GM18517 (cell line): ENCODE measurements at regions not wholly inside any gene's neighbourhood (a gene's known extent, or its start where the extent isn't known, plus 50 kb on each side); places are given as distances from the start of the nearest gene placed in this dataset.
A peak's percentile ranks its signal among the peaks of the same experiment; 100 is the strongest.
"Not testable (repeated sequence)": the region's sequence is repeated elsewhere in the genome, so short reads cannot be mapped to it uniquely, and the experiment has no call there.

Experiments
- ATAC-seq: cut with Tn5 transposase; IDR thresholded peaks from one replicate; pipeline ENCODE4 v1.9.1; 2021; ENCODE audit warnings: mild to moderate bottlenecking, moderate library complexity; ENCODE audit not compliant: unreplicated experiment

DNA sequence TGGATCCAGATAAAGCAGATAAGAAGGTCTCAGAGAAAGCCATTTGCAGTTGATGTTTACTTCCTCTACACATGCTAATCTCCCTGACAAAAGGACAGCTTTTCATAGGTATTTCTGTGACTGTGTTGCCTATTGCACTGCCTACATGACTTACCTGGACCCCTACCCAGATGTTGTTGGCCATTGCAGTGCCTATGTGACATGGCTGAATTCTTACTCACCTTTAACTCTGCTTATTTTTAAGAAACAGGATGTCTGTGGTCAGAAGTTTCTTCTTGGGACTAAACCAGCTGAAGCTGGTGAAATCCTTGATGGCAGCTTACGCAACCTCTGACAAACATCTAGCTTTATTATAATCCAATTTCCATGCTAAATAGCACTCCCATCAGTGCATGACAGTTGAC, 50.7 kb downstream of the PPIAL4D start:
- not testable (repeated sequence) for ATAC-seq

DNA sequence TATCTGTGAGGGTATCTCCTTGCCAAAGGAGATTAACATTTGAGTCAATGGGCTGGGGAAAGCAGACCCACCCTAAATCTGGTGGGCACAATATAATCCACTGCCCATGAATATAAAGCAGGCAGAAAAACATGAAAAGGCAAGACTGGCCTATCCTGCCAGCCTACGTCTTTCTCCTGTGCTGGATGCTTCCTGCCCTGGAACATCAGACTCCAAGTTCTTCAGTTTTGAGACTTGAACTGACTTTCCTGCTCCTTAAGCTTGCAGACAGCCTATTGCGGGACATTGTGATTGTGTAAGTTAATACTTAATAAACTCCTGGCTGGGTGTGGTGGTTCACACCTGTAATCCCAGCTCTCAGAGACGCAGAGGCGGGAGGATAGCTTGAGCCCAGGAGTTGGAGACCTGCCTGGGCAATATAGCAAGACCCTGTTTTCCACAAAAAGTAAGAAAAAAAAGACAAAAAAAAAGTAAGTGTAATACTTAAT, 52.4 kb downstream of the PPIAL4D start:
- not testable (repeated sequence) for ATAC-seq

DNA sequence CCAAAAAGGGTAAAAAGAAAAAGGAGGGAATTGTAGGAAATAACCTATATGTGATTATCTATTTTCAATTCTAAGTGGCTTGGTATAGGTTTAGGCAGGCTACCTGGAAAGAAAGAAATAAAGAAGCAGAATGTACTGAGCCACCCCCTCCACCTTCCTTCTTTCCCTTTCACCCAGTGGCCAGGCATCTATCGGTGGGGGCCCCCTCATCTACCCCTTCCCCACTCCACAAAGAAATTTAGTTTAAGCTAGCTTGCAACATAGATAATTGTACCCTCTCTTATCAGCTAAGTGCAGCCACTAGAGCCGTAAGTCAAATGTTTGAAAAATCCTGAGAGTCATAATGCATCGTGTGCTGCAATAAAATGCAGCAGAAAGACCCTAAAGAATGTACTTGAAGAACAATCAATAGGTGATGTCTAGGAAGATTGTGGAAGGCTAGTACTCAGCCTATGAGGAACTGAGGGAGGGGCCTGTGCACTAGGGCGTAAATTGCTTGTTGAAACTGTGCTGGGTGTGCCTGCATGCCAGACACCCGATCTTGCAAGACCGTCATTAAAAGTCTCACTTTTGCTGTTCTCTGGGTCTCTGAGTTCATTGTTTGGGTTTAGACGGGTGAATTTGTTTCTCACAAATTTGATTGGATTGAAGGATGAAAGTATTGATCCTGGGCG, 53.0 kb downstream of the PPIAL4D start:
- not testable (repeated sequence) for ATAC-seq

DNA sequence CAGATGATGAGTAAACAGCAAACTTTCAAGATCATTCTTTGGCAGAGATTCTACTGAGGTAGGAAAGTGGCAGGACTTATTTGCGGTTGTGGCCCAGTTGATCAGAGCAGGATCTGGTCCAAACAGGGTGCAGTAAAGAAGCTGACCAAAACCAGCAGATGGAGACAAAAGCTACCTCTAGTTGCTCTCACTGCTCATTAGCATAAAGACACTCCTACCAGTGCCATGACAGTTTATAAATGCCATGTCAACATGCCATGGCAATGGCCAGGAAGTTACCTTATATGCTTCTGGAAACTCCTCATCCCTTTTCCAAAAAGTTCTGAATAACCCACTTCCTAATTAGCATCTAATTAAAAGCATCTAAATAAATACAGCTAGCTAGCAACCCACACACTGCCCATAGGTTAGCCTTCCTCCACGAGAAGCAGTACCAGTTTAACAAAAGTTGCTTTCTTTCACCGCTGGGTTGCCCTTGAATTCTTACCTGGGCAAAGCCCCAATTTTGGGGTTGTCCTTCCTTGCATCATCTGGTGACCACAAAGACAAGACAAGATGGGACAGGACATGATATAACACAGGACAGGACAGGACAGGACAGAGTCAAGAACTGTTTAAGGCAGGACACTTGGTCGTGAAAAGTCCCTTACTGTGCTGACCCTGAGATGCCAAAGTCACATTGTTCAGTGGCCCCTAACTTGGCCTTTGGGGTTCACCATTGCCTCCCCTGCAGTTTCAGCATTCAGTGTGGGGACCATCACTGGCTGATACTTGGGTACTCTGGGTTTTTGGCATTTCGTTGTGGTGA, 59.2 kb downstream of the PPIAL4D start:
- ATAC-seq = peak; percentile 57

DNA sequence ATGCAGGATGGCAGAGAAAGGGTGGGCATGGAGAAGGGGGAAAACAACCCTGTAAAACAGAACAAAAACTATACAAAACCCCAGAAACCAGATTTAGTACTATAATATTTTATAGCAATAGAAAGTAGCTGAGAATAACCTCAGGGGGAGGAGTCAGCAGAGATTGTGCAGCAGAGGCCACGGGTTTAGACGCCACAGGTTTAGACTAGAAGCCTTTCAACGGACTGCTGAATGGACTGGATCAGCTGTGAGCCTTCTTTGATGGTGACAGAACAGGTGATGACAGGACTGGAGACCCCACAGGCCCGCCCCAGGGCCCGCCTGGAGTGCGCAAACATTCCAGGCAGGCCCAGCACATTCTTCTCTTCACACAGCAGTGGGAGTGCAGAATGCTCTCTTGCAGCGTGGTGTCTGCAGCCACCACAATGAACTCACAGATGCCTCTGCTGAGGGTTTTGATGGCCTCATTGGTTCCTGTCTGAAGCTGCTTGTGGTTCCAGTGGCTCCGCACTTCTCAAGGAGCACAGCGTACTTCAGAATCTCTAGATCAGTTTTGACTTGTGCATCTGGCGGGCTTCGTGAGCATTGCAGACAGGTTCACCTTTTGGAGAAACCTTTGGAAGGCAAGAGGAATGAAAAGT, 65.6 kb downstream of the PPIAL4D start:
- not testable (repeated sequence) for ATAC-seq

DNA sequence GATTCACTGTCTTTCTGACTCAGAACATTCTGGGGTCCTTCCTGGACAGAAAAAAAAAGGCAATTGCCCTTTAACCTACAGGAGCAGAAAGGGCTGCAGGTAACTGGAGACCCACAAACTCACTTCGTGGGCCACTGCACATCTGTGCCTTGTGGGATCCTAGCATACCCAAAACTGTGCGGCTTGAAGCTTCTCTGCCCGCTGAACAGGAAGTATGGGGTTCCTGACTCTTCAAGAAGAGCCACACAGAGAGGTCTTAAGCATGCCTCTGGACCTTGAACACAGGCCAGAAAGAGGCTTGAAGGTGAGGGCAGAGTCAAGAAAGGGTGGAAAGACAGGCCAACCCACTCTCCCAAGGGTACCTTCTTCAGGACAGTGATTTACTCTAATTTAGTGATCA, 67.6 kb downstream of the PPIAL4D start:
- not testable (repeated sequence) for ATAC-seq

DNA sequence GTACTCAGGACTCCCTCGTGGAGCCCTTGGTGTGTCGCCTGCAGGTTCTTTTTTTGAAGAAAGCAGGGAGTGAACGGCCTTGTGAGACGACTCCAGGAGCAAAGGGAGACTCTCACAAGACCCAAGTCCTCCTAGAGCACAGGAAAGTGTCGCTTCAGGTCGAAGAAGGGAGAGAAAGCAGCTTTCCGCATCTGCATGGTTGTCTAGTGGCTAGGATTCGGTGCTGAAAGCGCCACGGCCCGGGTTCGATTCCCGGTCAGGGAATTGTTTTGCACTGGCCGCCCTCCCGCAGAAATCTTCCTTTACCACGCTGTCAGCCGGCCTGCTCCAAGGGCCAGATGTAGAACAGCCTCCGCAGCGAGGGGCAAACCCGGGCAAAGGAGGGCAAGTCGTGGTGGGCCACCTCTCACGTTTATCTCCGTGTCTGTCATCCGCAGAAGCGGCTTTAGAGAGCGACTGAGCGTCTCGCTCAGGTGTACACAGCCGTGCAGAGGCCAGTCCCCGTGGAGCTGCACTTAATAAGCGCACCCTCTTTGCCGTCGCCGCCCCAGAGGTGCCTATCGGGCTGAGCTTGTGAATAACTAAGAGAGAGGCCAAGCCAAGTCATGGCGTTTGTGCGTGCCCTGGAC, 72.6 kb downstream of the FAM72D start:
- not testable (repeated sequence) for ATAC-seq

DNA sequence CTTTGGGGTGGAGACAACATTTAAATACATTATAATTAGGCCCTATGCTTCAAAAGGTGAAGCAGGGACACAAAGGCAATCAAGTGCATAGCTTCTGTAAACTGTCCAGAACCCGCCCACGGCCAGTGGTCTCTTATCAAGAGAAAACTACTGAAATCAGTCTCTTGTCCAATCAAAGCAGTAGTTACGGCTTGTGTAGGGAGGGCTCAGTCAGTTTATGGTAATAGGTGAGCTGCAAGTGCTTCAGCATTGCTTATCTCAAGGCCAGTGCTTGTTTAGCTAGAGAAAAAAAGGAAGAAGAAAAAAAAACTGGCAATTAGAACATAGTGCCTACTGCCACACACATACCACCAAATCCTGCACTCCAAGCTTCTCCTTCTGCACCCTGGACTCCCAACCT, 68.6 kb downstream of the FAM72D start:
- not testable (repeated sequence) for ATAC-seq
